ENCODE measurements at regions not wholly inside any gene's neighbourhood (a gene's known extent, or its start where the extent isn't known, plus 50 kb on each side); places are given as distances from the start of the nearest gene placed in this dataset.

DNA sequence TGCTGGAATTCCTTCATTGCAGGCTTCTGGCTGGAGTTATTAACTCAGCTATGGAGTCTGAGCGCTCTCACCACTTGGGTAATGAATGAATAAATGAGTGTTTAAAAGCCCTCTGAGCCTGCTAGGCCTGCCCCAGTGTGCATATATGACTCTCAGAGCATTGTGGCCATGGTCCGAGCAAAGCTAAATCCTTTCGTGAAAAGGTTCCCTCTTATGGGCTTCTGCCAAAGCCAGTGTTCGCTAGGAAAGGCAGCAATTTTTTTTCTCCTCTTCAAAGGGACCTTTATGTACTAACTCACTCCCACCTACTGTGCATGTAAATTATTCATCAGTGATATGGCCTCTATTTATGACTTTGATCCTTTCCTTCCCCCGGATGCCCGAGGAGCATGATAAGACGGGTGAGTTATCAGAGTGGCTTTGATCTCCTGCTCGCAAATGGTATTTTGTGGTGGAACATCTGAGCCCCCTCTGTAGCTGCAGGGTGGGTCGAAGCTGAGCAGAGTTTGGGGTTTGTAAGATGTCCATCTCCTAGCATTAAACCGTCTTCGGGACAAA lies 88.6 kb downstream of the LINC00237 start:
- no peak for TF ChIP-seq POLR2A (IDR thresholded peaks at IDR 0.05)
- TF ChIP-seq, protein P1, sequence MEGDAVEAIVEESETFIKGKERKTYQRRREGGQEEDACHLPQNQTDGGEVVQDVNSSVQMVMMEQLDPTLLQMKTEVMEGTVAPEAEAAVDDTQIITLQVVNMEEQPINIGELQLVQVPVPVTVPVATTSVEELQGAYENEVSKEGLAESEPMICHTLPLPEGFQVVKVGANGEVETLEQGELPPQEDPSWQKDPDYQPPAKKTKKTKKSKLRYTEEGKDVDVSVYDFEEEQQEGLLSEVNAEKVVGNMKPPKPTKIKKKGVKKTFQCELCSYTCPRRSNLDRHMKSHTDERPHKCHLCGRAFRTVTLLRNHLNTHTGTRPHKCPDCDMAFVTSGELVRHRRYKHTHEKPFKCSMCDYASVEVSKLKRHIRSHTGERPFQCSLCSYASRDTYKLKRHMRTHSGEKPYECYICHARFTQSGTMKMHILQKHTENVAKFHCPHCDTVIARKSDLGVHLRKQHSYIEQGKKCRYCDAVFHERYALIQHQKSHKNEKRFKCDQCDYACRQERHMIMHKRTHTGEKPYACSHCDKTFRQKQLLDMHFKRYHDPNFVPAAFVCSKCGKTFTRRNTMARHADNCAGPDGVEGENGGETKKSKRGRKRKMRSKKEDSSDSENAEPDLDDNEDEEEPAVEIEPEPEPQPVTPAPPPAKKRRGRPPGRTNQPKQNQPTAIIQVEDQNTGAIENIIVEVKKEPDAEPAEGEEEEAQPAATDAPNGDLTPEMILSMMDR (IDR thresholded peaks at IDR 0.05) = no peak

Data from breast epithelium (tissue), 3 donors.